Hepatocyte (in vitro differentiated cells): ENCODE measurements at regions not wholly inside any gene's neighbourhood (a gene's known extent, or its start where the extent isn't known, plus 50 kb on each side); places are given as distances from the start of the nearest gene placed in this dataset.

Experiments
- DNase-seq: peaks from one replicate; pipeline ENCODE4 v3.0.0-alpha.2; 2016; ENCODE audit warnings: low spot score
- H2AFZ ChIP-seq: fragments of 200-600 bp; sonication (generic); 2 replicates; pipeline ENCODE4 v1.6.0; 2016; ENCODE audit warnings: antibody characterized with exemption, mild to moderate bottlenecking
- H3K27ac ChIP-seq: fragments of 200-600 bp; sonication (generic); 2 replicates; pipeline ENCODE4 v1.5.1; 2016; ENCODE audit warnings: mild to moderate bottlenecking
- H3K27me3 ChIP-seq: fragments of 200-600 bp; sonication (generic); 2 replicates; pipeline ENCODE4 v1.6.1; 2016
- H3K36me3 ChIP-seq: fragments of 200-600 bp; sonication (generic); replicated peaks from 2 replicates; pipeline ENCODE4 v1.5.1; 2016; ENCODE audit warnings: low read depth; ENCODE audit not compliant: insufficient read depth
- H3K4me1 ChIP-seq: fragments of 200-600 bp; sonication (generic); 2 replicates; pipeline ENCODE4 v1.5.1; 2016; ENCODE audit warnings: mild to moderate bottlenecking, moderate library complexity; ENCODE audit not compliant: insufficient read depth
- H3K4me2 ChIP-seq: fragments of 200-600 bp; sonication (generic); 2 replicates; pipeline ENCODE4 v1.6.0; 2016
- H3K4me3 ChIP-seq: fragments of 200-600 bp; sonication (generic); 2 replicates; pipeline ENCODE4 v1.5.1; 2016; ENCODE audit warnings: mild to moderate bottlenecking
- H3K79me2 ChIP-seq: fragments of 200-600 bp; sonication (generic); 2 replicates; pipeline ENCODE4 v1.6.0; 2017; ENCODE audit warnings: mild to moderate bottlenecking
- H3K9me2 ChIP-seq: fragments of 200-600 bp; sonication (generic); replicated peaks from 2 replicates; pipeline ENCODE4 v1.6.0; 2017; ENCODE audit warnings: mild to moderate bottlenecking; ENCODE audit not compliant: insufficient read depth
- H3K9me3 ChIP-seq: fragments of 200-600 bp; sonication (generic); 2 replicates; pipeline ENCODE4 v1.5.1; 2016; ENCODE audit warnings: low read depth, mild to moderate bottlenecking
- H4K20me1 ChIP-seq: fragments of 200-600 bp; sonication (generic); 2 replicates; pipeline ENCODE4 v1.6.0; 2016; ENCODE audit warnings: mild to moderate bottlenecking; ENCODE audit not compliant: insufficient read depth, poor library complexity, severe bottlenecking
- CTCF ChIP-seq: fragments of 200-600 bp; sonication (generic); IDR thresholded peaks from 2 replicates; pipeline ENCODE4 v1.5.1; 2016; ENCODE audit warnings: antibody characterized with exemption, mild to moderate bottlenecking; ENCODE audit not compliant: poor library complexity
- EZH2 ChIP-seq: fragments of 200-600 bp; sonication (generic); IDR thresholded peaks from 2 replicates; pipeline ENCODE4 v1.6.1; 2016; ENCODE audit warnings: antibody characterized with exemption, mild to moderate bottlenecking, borderline replicate concordance
- EZH2phosphoT487 ChIP-seq: fragments of 200-600 bp; sonication (generic); IDR thresholded peaks from one replicate; pipeline ENCODE4 v1.6.1; 2018; ENCODE audit warnings: antibody characterized with exemption, mild to moderate bottlenecking, low read depth, moderate library complexity; ENCODE audit not compliant: unreplicated experiment, severe bottlenecking
- WGBS: methylation state at CpG from one replicate; pipeline ENCODE4 v1.1.6; 2016; ENCODE audit warnings: low lambda C conversion rate; ENCODE audit errors: missing lambda C conversion rate; 5-methylcytosine and 5-hydroxymethylcytosine counted together

DNA sequence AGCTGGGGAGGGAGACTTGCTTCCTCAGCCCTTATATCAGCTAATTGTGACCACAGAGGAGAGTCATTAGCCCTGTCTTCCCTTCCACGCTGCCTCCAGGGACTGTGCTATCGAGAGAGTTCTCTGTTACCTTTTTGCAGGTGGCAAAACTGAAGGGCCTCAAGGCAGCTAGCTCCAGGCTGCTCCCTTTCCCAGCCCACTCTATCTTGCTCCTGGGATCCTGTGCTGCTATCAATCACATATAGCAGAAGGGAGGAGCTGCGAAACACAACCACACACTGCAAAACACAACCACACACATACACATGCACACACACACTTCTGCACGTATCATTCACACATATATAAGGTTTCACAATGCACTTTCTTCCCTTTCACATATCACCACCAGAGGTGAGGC is 205.3 kb upstream of the MTNR1B start:
- no peaks in the 10 kb centered on the region for H3K9me2 ChIP-seq
- no peaks in the 10 kb centered on the region for H3K36me3 ChIP-seq
- DNase-seq: no peak
- TF ChIP-seq EZH2 (no peak), EZH2phosphoT487 (no peak), CTCF (no peak)
- H4K20me1 ChIP-seq: no peaks in the 10 kb centered on the region
- no peak overlapping the region for H2AFZ ChIP-seq
- H3K79me2 ChIP-seq: no peaks in the 10 kb centered on the region
- H3K27me3 ChIP-seq: no peaks in the 10 kb centered on the region
- no peak overlapping the region for H3K27ac ChIP-seq
- H3K4me2 ChIP-seq: no peak overlapping the region
- 86% methylated on average over 4 of the region's 4 CpGs for WGBS
- H3K9me3 ChIP-seq: no peaks in the 10 kb centered on the region
- no peaks in the 10 kb centered on the region for H3K4me1 ChIP-seq
- H3K4me3 ChIP-seq: no peak overlapping the region

- Histone ChIP-seq H3K9me3 (no peaks in the 10 kb centered on the region), H2AFZ (no peak overlapping the region), H3K9me2 (no peaks in the 10 kb centered on the region), H3K27me3 (no peaks in the 10 kb centered on the region), H3K4me3 (no peak overlapping the region), H3K4me2 (no peak overlapping the region), H3K27ac (no peak overlapping the region), H3K36me3 (no peaks in the 10 kb centered on the region), H3K4me1 (no peaks in the 10 kb centered on the region), H4K20me1 (no peaks in the 10 kb centered on the region), H3K79me2 (no peaks in the 10 kb centered on the region)
- TF ChIP-seq EZH2 (no peak), EZH2phosphoT487 (no peak), CTCF (no peak)
- DNase-seq: no peak
- WGBS: 88% methylated on average over 9 of the region's 9 CpGs
Measured at GRCh38 chr11:92765082-92765840, 204.2 kb upstream of the MTNR1B start.

DNA sequence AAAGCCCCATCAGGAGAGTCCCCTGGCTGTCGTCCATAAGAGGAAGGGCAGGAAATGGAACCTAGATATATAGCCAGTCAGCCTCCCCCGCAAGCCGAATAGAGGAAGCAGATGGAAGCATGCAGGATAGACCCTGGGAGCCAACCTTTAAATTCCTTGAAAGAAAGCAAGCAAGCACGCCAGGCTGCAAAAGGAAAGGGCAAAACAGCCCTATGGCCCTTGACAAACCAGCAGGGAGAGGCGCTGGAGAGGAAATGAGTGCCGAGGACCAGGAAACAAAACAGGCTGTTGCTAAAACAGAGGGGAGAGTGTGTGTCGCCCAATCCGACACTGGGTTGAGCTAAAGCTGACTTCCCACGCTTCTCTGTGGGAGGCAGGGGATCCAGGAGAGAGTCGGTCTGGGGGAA is 203.5 kb upstream of the MTNR1B start:
- Histone ChIP-seq H3K9me2 (no peaks in the 10 kb centered on the region), H3K79me2 (no peaks in the 10 kb centered on the region), H3K36me3 (no peaks in the 10 kb centered on the region), H3K27ac (no peak overlapping the region), H3K4me1 (no peaks in the 10 kb centered on the region), H3K9me3 (no peaks in the 10 kb centered on the region), H2AFZ (no peak overlapping the region), H4K20me1 (no peaks in the 10 kb centered on the region), H3K27me3 (no peaks in the 10 kb centered on the region), H3K4me3 (no peak overlapping the region), H3K4me2 (no peak overlapping the region)
- no peak for TF ChIP-seq EZH2phosphoT487
- no peak for TF ChIP-seq CTCF
- TF ChIP-seq EZH2: no peak
- DNase-seq: no peak
- WGBS: 56% methylated on average over 10 of the region's 10 CpGs

DNA sequence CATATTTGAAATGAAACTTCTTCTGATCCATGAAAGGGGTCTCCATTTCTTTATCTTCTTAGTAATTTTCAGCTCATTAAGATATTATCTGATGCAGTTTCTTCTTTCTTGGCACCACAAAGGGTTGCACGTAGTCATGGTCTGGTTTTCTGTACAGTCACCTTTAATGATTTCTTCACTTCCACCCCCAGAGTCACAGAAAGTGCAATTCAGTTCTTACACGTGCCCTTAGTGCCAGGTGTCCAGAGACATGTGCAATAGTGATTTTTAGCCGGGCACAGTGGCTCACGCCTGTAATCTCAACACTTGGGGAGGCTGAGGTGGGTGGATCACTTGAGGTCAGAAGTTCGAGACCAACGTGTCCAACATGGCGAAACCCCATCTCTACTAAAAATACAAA is 202.8 kb upstream of the MTNR1B start:
- Histone ChIP-seq H3K4me2 (no peak overlapping the region), H3K4me1 (no peaks in the 10 kb centered on the region), H3K36me3 (no peaks in the 10 kb centered on the region), H3K9me3 (no peaks in the 10 kb centered on the region), H2AFZ (no peak overlapping the region), H3K27me3 (no peaks in the 10 kb centered on the region), H3K27ac (no peak overlapping the region), H3K4me3 (no peak overlapping the region), H3K79me2 (no peaks in the 10 kb centered on the region), H4K20me1 (no peaks in the 10 kb centered on the region), H3K9me2 (no peaks in the 10 kb centered on the region)
- no peak for DNase-seq
- WGBS: 87% methylated on average over 7 of the region's 7 CpGs
- TF ChIP-seq EZH2 (no peak), CTCF (no peak), EZH2phosphoT487 (no peak)
